ENCODE measurements at regions not wholly inside any gene's neighbourhood (a gene's known extent, or its start where the extent isn't known, plus 50 kb on each side); places are given as distances from the start of the nearest gene placed in this dataset.

- TF ChIP-seq, protein P1, sequence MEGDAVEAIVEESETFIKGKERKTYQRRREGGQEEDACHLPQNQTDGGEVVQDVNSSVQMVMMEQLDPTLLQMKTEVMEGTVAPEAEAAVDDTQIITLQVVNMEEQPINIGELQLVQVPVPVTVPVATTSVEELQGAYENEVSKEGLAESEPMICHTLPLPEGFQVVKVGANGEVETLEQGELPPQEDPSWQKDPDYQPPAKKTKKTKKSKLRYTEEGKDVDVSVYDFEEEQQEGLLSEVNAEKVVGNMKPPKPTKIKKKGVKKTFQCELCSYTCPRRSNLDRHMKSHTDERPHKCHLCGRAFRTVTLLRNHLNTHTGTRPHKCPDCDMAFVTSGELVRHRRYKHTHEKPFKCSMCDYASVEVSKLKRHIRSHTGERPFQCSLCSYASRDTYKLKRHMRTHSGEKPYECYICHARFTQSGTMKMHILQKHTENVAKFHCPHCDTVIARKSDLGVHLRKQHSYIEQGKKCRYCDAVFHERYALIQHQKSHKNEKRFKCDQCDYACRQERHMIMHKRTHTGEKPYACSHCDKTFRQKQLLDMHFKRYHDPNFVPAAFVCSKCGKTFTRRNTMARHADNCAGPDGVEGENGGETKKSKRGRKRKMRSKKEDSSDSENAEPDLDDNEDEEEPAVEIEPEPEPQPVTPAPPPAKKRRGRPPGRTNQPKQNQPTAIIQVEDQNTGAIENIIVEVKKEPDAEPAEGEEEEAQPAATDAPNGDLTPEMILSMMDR (IDR thresholded peaks at IDR 0.05; ENCODE audit: poor library complexity, severe bottlenecking), result no peak
- TF ChIP-seq EZH2 (IDR thresholded peaks at IDR 0.05; ENCODE audit: borderline replicate concordance, insufficient read depth, low read length, poor library complexity, severe bottlenecking), result no peak
- TF ChIP-seq REST (IDR thresholded peaks at IDR 0.05; ENCODE audit: borderline replicate concordance), result no peak
- TF ChIP-seq EP300 (conservative IDR thresholded peaks at IDR 0.05; ENCODE audit: poor library complexity, severe bottlenecking), result no peak
- no peak for TF ChIP-seq POLR2AphosphoS5 (IDR thresholded peaks at IDR 0.05)
- no peak for TF ChIP-seq TAF1 (IDR thresholded peaks at IDR 0.05; ENCODE audit: low read depth)
Measured at GRCh38 chr1:220457957-220458609, 69.9 kb upstream of the MARK1 start.
